Fibroblast of lung (primary cell): ENCODE measurements at regions not wholly inside any gene's neighbourhood (a gene's known extent, or its start where the extent isn't known, plus 50 kb on each side); places are given as distances from the start of the nearest gene placed in this dataset.
A peak's percentile ranks its signal among the peaks of the same experiment; 100 is the strongest.

Experiments
- DNase-seq, 2 donors: peaks; one replicate each; pipeline versions ENCODE4 v3.0.0 to v3.0.0-alpha.2; 2010; ENCODE audit warnings: low read depth in 2 of 2
- H2AFZ ChIP-seq: 2 replicates; pipeline ENCODE4 v1.5.1; 2012; ENCODE audit warnings: low read length, control low read depth, inconsistent platforms
- H3K27ac ChIP-seq: 2 replicates; pipeline ENCODE4 v1.5.1; 2011; ENCODE audit warnings: low read length, control low read depth; ENCODE audit not compliant: insufficient read depth
- H3K27me3 ChIP-seq: 2 replicates; pipeline ENCODE4 v1.5.1; 2011; ENCODE audit warnings: mild to moderate bottlenecking, low read length; ENCODE audit not compliant: control insufficient read depth, insufficient read depth
- H3K36me3 ChIP-seq: 2 replicates; pipeline ENCODE4 v1.5.1; 2011; ENCODE audit warnings: low read length; ENCODE audit not compliant: control insufficient read depth, insufficient read depth
- H3K4me1 ChIP-seq: 2 replicates; pipeline ENCODE4 v1.5.1; 2011; ENCODE audit warnings: low read length; ENCODE audit not compliant: control insufficient read depth, insufficient read depth; ENCODE audit errors: extremely low read depth
- H3K4me2 ChIP-seq: 2 replicates; pipeline ENCODE4 v1.5.1; 2011; ENCODE audit warnings: low read length, control low read depth; ENCODE audit not compliant: insufficient read depth; ENCODE audit errors: extremely low read depth
- H3K4me3 ChIP-seq, 4 experiments: fragments of 200-600 bp in 1 of 4; sonication (generic) in 1 of 4; replicated peaks in 1 of 4; 2 replicates each; pipeline ENCODE4 v1.5.1; 2011 to 2016; ENCODE audit warnings: low read length in 4 of 4, low read depth in 3 of 4, mild to moderate bottlenecking in 3 of 4, control low read depth in 2 of 4, inconsistent platforms in 1 of 4, mixed read lengths in 1 of 4; ENCODE audit not compliant: insufficient read depth in 1 of 4; ENCODE audit errors: control extremely low read depth in 1 of 4
- H3K79me2 ChIP-seq: 2 replicates; pipeline ENCODE4 v1.5.1; 2012; ENCODE audit warnings: mild to moderate bottlenecking, low read length, inconsistent platforms; ENCODE audit not compliant: control insufficient read depth, insufficient read depth
- H3K9ac ChIP-seq: 2 replicates; pipeline ENCODE4 v1.5.1; 2011; ENCODE audit warnings: mild to moderate bottlenecking, low read length, control low read depth; ENCODE audit not compliant: insufficient read depth
- H3K9me3 ChIP-seq: 2 replicates; pipeline ENCODE4 v1.5.1; 2012; ENCODE audit warnings: low read depth, low read length; ENCODE audit not compliant: control insufficient read depth, insufficient read depth
- H4K20me1 ChIP-seq: 2 replicates; pipeline ENCODE4 v1.5.1; 2011; ENCODE audit warnings: low read length; ENCODE audit not compliant: control insufficient read depth, insufficient read depth; ENCODE audit errors: extremely low read depth
- EZH2 ChIP-seq: IDR thresholded peaks from 2 replicates; pipeline ENCODE4 v1.5.1; 2012; ENCODE audit warnings: low read length, control low read depth, mild to moderate bottlenecking; ENCODE audit errors: missing control alignments
- TF ChIP-seq, protein P1 (sequence below), 2 donors: IDR thresholded peaks in 1 of 2; conservative IDR thresholded peaks in 1 of 2; 1 replicate in 1 of 2; 2 replicates in 1 of 2; pipeline ENCODE4 v1.5.1; 2011 to 2012; ENCODE audit warnings: low read length in 2 of 2, control low read depth in 1 of 2, inconsistent platforms in 1 of 2, low read depth in 1 of 2, mild to moderate bottlenecking in 1 of 2

GRCh38 chr2:53438692-53439091, 328.9 kb upstream of the CHAC2 start:
- Histone ChIP-seq H3K79me2 (no peaks in the 10 kb centered on the region), H4K20me1 (no peaks in the 10 kb centered on the region), H3K9ac (no peak overlapping the region), H3K4me2 (no peak overlapping the region), H3K4me1 (no peaks in the 10 kb centered on the region), H3K4me3 (no peak overlapping the region), H3K36me3 (no peaks in the 10 kb centered on the region), H2AFZ (no peak overlapping the region), H3K27ac (no peak overlapping the region), H3K9me3 (no peaks in the 10 kb centered on the region), H3K27me3 (no peaks in the 10 kb centered on the region)
- no peak for DNase-seq
- TF ChIP-seq, protein P1, sequence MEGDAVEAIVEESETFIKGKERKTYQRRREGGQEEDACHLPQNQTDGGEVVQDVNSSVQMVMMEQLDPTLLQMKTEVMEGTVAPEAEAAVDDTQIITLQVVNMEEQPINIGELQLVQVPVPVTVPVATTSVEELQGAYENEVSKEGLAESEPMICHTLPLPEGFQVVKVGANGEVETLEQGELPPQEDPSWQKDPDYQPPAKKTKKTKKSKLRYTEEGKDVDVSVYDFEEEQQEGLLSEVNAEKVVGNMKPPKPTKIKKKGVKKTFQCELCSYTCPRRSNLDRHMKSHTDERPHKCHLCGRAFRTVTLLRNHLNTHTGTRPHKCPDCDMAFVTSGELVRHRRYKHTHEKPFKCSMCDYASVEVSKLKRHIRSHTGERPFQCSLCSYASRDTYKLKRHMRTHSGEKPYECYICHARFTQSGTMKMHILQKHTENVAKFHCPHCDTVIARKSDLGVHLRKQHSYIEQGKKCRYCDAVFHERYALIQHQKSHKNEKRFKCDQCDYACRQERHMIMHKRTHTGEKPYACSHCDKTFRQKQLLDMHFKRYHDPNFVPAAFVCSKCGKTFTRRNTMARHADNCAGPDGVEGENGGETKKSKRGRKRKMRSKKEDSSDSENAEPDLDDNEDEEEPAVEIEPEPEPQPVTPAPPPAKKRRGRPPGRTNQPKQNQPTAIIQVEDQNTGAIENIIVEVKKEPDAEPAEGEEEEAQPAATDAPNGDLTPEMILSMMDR (conservative IDR thresholded peaks at IDR 0.05 in 1 of 2, IDR thresholded peaks at IDR 0.05 in 1 of 2; ENCODE audit: low read depth in 1 of 2, low read length in 2 of 2), result no peak
- no peak for TF ChIP-seq EZH2

DNA sequence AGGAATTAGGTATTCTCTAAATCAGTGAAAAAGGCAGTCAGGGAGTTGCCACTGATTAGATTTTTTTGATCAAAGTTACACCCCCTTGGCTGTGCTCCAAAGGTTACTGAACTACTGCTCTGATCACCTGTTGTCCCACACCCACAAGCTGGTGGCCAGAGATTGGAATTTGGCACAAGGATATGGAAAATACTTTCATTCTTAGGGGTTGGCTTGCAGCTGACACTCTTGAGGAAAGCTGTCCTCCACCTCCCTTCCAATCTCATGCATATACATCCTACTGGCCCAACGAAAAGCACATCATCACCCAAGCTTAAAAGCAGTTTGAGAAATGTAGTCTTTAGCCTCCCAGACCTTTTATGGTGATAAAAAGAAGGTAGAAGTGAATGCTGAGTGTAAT, 329.5 kb upstream of the CHAC2 start:
- Histone ChIP-seq H3K9me3 (no peaks in the 10 kb centered on the region), H3K36me3 (no peaks in the 10 kb centered on the region), H2AFZ (no peak overlapping the region), H3K4me2 (no peak overlapping the region), H3K27me3 (no peaks in the 10 kb centered on the region), H4K20me1 (no peaks in the 10 kb centered on the region), H3K9ac (no peak overlapping the region), H3K4me1 (no peaks in the 10 kb centered on the region), H3K4me3 (no peak overlapping the region), H3K27ac (no peak overlapping the region), H3K79me2 (no peaks in the 10 kb centered on the region)
- TF ChIP-seq, protein P1 (conservative IDR thresholded peaks at IDR 0.05 in 1 of 2, IDR thresholded peaks at IDR 0.05 in 1 of 2; ENCODE audit: low read depth in 1 of 2, low read length in 2 of 2), result no peak
- no peak for TF ChIP-seq EZH2
- peak in 1 of 2 donors; percentile 10 for DNase-seq

GRCh38 chr2:53437371-53437770, 330.2 kb upstream of the CHAC2 start:
- Histone ChIP-seq H3K4me2 (no peak overlapping the region), H3K27me3 (no peaks in the 10 kb centered on the region), H3K9me3 (no peaks in the 10 kb centered on the region), H3K36me3 (no peaks in the 10 kb centered on the region), H3K4me1 (no peaks in the 10 kb centered on the region), H3K79me2 (no peaks in the 10 kb centered on the region), H3K4me3 (no peak overlapping the region), H4K20me1 (no peaks in the 10 kb centered on the region), H3K27ac (no peak overlapping the region), H2AFZ (no peak overlapping the region), H3K9ac (no peak overlapping the region)
- peak; percentile 6 to 66 for DNase-seq
- TF ChIP-seq, protein P1 (conservative IDR thresholded peaks at IDR 0.05 in 1 of 2, IDR thresholded peaks at IDR 0.05 in 1 of 2; ENCODE audit: low read depth in 1 of 2, low read length in 2 of 2), result no peak
- no peak for TF ChIP-seq EZH2
